Gastroesophageal sphincter (tissue), 4 donors: ENCODE measurements at regions not wholly inside any gene's neighbourhood (a gene's known extent, or its start where the extent isn't known, plus 50 kb on each side); places are given as distances from the start of the nearest gene placed in this dataset.

Experiments used
- ATAC-seq: fragments of 150-250 bp; one replicate; pipeline ENCODE4 v1.9.1; 2016; ENCODE audit warnings: mild to moderate bottlenecking, moderate library complexity
- H3K27ac ChIP-seq, 4 donors: fragments of 200-600 bp; sonication (generic) in 3 of 4; 1 replicate in 3 of 4; 2 replicates in 1 of 4; pipeline ENCODE4 v1.5.1; 2016 to 2019
- H3K27me3 ChIP-seq: fragments of 200-600 bp; sonication (generic); one replicate; pipeline ENCODE4 v1.5.1; 2019
- H3K36me3 ChIP-seq, 2 donors: fragments of 200-600 bp; sonication (generic); one replicate each; pipeline ENCODE4 v1.5.1; 2019; ENCODE audit warnings: control low read depth in 1 of 2
- H3K4me1 ChIP-seq, 3 donors: fragments of 200-600 bp; sonication (generic); 1 replicate in 2 of 3; 2 replicates in 1 of 3; pipeline ENCODE4 v1.5.1; 2016 to 2019; ENCODE audit warnings: control low read depth in 2 of 3
- H3K4me3 ChIP-seq, 2 donors: fragments of 200-600 bp; sonication (generic); one replicate each; pipeline ENCODE4 v1.5.1; 2019; ENCODE audit warnings: mild to moderate bottlenecking in 1 of 2, moderate library complexity in 1 of 2
- H3K9me3 ChIP-seq, 3 donors: fragments of 200-600 bp; sonication (generic); one replicate each; pipeline ENCODE4 v1.5.1; 2017 to 2019; ENCODE audit warnings: control low read depth in 2 of 3
- CTCF ChIP-seq, 4 experiments: fragments of 200-600 bp in 2 of 4; fragments of 450-650 bp in 2 of 4; sonication (generic) in 1 of 4; IDR thresholded peaks; one replicate each; pipeline ENCODE4 v1.5.1; 2017 to 2019; ENCODE audit warnings: antibody characterized with exemption in 4 of 4, mild to moderate bottlenecking in 2 of 4, moderate library complexity in 2 of 4
- EP300 ChIP-seq: sonication (generic); formaldehyde crosslinking; IDR thresholded peaks from one replicate; pipeline ENCODE4 v1.6.1; 2017; ENCODE audit warnings: antibody characterized with exemption, mild to moderate bottlenecking
- POLR2A ChIP-seq, 2 donors: fragments of 450-650 bp; IDR thresholded peaks; one replicate each; pipeline ENCODE4 v1.6.1; 2017; ENCODE audit warnings: antibody characterized with exemption in 2 of 2, mild to moderate bottlenecking in 2 of 2, moderate library complexity in 1 of 2
- POLR2AphosphoS5 ChIP-seq: sonication (generic); formaldehyde crosslinking; IDR thresholded peaks from one replicate; pipeline ENCODE4 v1.6.1; 2017; ENCODE audit warnings: antibody characterized with exemption
- WGBS, 2 donors: methylation state at CpG; one replicate each; pipeline ENCODE4 v1.1.5; 2018; ENCODE audit warnings: low coverage in 1 of 2; 5-methylcytosine and 5-hydroxymethylcytosine counted together

- WGBS, 2 donors, result 81 to 92% methylated on average over 3 to 4 of the region's 4 CpGs
- Histone ChIP-seq H3K9me3 (no peaks in the 10 kb centered on the region), H3K4me1 (no peaks in the 10 kb centered on the region), H3K4me3 (no peak overlapping the region), H3K27ac (no peak overlapping the region), H3K27me3 (no peaks in the 10 kb centered on the region), H3K36me3 (no peaks in the 10 kb centered on the region)
- TF ChIP-seq EP300, result no peak
- no peak for TF ChIP-seq POLR2A (IDR thresholded peaks at IDR 0.05)
- no peak for ATAC-seq
Observed at GRCh38 chr12:97323154-97323553, 139.4 kb upstream of the RMST start.

- H3K9me3 ChIP-seq, result no peaks in the 10 kb centered on the region
- H3K27ac ChIP-seq, result no peak overlapping the region
- no peaks in the 10 kb centered on the region for H3K4me1 ChIP-seq
- ATAC-seq, result no peak
- H3K27me3 ChIP-seq, result no peaks in the 10 kb centered on the region
- TF ChIP-seq EP300 (no peak), CTCF (IDR thresholded peaks at IDR 0.05) (no peak), POLR2A (IDR thresholded peaks at IDR 0.05) (no peak), POLR2AphosphoS5 (no peak)
- H3K4me3 ChIP-seq, result no peak overlapping the region
- H3K36me3 ChIP-seq, result no peaks in the 10 kb centered on the region
- 65 to 79% methylated on average over 6 to 7 of the region's 7 CpGs for WGBS, 2 donors
Observed at GRCh38 chr12:97324471-97324870, 138.1 kb upstream of the RMST start.

GRCh38 chr12:97335115-97335514 is 127.5 kb upstream of the RMST start:
- 43 to 78% methylated on average over 4 of the region's 4 CpGs for WGBS, 2 donors
- Histone ChIP-seq H3K27ac (no peak overlapping the region), H3K4me3 (no peak overlapping the region), H3K27me3 (no peaks in the 10 kb centered on the region), H3K9me3 (no peaks in the 10 kb centered on the region), H3K4me1 (no peaks in the 10 kb centered on the region), H3K36me3 (no peaks in the 10 kb centered on the region)
- ATAC-seq, result no peak
- TF ChIP-seq POLR2AphosphoS5, result no peak
- no peak for TF ChIP-seq POLR2A (IDR thresholded peaks at IDR 0.05)
- no peak for TF ChIP-seq EP300
- no peak for TF ChIP-seq CTCF (IDR thresholded peaks at IDR 0.05)

- H3K4me1 ChIP-seq, result no peaks in the 10 kb centered on the region
- no peak for ATAC-seq
- H3K27ac ChIP-seq, result no peak overlapping the region
- 67 to 85% methylated on average over 7 of the region's 7 CpGs for WGBS, 2 donors
- H3K36me3 ChIP-seq, result no peaks in the 10 kb centered on the region
- no peaks in the 10 kb centered on the region for H3K9me3 ChIP-seq
- no peak overlapping the region for H3K4me3 ChIP-seq
- no peaks in the 10 kb centered on the region for H3K27me3 ChIP-seq
- TF ChIP-seq EP300 (no peak), POLR2AphosphoS5 (no peak), CTCF (IDR thresholded peaks at IDR 0.05) (no peak)
Observed at GRCh38 chr12:97336900-97337751, 125.5 kb upstream of the RMST start.

GRCh38 chr12:97342130-97342529 is 120.5 kb upstream of the RMST start:
- H3K4me3 ChIP-seq, result no peak overlapping the region
- no peaks in the 10 kb centered on the region for H3K36me3 ChIP-seq
- no peak for TF ChIP-seq EP300
- TF ChIP-seq POLR2A (IDR thresholded peaks at IDR 0.05), result no peak
- no peak for TF ChIP-seq POLR2AphosphoS5
- TF ChIP-seq CTCF (IDR thresholded peaks at IDR 0.05), result no peak
- H3K4me1 ChIP-seq, result no peaks in the 10 kb centered on the region
- 69 to 80% methylated on average over 1 of the region's 1 CpG for WGBS, 2 donors
- no peaks in the 10 kb centered on the region for H3K27me3 ChIP-seq
- H3K27ac ChIP-seq, result no peak overlapping the region
- no peaks in the 10 kb centered on the region for H3K9me3 ChIP-seq
- no peak for ATAC-seq
